Islet of Langerhans (tissue), 1 donor: ENCODE measurements at regions not wholly inside any gene's neighbourhood (a gene's known extent, or its start where the extent isn't known, plus 50 kb on each side); places are given as distances from the start of the nearest gene placed in this dataset.

Source experiments
- FAIRE-seq: peaks from one replicate; lab custom pipeline; 2011; peaks lifted over from hg19 to GRCh38; lab: Jason Lieb, UNC

DNA sequence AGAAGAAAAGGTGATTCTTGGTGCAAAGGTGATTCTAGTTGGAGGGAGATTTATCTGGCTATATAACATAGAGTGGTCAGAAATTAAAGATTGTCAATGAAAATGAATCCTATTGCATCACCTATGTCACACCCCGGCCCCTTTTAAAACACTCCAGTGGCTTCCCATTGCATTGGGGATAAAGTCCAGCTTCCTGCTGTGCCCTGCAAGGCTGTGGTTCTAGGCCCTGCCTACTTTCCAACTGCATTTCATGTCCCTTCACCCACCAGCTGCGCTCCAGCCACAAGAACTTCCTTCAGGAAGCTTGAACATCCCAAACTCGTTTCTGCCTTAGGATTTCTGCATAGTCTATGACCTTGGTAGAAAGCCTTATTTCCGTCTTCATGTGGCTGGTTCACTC is 118.7 kb upstream of the UMPS start:
- FAIRE-seq, result no peak

DNA sequence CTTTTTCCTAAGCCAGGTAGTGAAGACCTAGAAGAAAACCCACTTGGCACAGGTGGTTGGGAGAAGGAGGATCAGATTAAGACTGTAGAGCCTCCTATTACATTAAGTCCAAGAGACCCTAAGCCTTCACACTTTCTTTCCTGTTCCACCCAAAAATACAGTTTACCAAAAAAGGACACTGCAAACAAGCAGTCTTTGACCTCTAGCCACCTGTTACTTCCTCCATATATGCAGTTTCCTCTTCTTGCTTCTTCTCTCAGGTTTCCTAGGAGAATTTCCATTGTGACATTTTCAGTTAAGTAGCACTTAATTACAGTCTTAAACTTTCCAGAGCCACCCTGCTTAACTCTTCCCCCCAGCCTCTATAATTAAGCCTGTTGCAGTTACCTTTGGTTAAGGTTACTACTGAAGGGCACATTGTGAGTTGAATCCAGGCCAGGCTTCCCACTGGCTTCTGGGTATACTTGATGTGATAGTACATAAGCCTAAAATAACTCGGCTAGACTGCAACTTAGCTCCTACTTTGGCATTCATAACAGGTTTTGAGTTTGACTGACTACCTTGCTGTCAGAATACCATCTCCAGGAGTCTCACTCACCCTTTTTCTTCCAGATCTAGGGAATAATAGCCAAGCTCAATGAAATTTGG is 114.2 kb upstream of the UMPS start:
- no peak for FAIRE-seq

DNA sequence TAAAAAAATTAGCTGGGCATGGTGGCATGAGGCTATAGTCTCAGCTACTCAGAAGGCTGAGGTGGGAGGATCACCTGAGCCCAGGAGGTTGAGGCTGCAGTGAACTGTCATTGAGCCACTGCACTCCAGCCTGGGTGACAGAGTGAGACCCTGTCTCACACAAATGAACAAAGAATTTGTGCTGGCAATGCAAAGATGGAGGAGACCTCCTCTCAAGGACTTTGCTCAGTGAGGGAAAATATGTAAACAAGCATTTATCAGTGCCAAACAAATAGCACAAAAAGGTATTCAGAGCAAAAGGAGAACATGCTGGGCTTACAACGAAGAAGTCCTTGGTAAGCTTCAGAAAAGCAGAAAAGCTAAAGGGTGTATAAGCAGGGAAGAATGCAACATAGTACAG is 113.1 kb upstream of the UMPS start:
- no peak for FAIRE-seq

DNA sequence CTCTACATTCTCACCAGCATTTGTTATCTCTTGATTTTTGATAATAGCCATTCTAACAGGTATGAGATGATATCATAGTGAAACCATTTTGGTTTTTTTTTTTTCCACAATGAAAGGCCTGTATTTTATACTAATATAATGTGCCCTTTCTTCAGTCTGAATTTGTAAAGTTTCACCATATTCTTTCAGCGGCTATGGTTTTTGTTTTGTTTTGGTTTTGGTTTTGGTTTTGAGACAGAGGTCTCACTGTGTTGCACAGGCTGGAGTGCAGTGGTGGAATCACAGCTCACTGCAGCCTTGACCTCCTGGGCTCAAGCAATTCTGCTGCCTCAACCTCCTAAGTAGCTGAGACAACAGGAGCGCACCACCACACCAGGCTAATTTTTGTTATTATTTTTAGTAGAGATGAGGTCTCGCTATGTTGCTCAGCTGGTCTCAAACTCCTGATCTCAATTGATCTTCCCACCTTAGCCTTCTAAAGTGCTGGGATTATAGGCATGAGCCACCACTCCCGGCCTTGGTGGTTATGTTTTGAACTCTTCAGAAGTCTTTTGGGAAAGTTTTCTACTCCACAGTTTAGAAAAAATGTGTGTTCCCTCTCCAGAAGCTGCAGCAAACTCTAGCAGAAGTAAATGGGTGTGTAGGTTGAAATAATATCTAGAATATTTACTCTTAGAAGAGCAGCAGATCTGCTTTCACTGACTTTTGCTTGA is 110.2 kb upstream of the UMPS start:
- FAIRE-seq, result no peak

DNA sequence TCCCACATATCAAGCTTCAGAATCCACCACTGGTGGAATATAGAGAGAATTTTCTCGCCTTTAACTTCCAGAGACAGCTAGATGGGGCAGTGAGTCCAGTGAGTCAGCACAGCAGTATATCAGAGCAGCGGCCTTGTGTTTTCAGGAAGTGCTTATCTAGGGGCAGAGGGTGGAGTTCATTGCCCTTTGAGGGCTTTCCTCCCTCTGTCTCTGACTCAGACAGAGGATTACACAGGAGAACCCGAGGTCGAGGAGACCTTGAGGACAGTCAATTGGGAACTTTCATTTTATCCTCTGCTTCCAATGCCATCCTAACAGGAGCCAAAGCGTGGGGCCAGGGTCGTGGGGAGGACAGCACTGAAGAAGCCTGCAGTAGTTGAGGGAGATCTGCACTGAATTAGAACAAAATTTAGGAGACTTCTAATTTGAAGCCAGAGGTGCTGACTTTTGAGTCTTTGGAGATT is 109.6 kb upstream of the UMPS start:
- FAIRE-seq, result no peak

DNA sequence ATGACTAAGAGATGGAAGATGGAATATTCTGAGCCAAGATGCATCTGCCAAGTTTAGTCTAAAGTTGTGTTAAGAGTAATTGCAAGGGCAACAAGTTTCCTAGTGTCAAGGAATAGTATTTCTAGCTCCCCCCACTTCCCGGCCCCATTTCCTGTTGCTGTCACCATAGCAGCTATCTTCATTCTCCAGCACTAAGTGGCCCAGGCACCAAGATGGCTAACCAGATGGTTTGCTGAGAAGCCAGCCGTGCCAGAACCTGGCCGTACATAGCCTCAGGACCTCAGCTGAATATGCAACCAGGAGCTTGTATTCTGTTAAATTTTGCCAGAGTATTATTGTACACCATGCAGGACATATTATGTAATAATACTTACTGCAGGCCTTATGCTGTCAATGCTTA is 108.8 kb upstream of the UMPS start:
- no peak for FAIRE-seq

DNA sequence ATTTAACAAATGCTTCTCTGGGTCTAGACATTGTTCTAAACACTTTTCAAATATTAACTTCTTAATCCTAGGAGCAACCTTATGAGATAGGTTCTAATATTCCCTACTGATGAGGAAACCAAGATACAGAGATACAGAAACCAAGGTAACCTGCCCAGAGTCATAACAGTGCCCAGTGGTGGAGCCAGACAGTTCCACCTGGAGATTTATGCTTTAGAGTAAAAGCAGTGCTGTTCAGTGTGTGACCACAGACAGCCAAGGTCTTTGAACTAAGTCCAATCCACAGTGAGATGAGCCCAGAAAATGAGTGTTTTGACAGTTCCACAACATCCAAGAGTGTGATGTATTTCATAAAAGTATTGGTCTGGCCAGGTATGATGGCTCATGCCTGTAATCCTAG is 105.2 kb upstream of the UMPS start:
- no peak for FAIRE-seq

DNA sequence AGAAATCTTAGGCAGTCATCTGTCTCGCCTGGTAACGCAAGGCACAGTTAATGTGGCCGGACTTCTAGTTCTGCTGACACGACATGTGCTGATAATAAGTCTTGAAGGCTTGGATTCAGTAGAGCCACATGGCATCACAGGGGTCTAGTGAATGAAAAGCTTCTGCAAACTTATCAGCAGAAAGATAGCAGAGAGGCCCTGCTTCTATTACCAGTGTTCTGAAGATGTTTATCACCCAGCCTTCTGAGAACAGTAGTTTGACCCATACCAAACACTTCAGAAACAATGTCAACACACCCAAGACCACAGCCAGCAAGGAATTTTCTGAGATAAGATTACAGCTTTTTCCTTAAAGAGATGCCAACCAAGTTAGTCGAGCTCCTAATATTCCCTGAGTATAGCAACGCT is 102.7 kb upstream of the UMPS start:
- no peak for FAIRE-seq

DNA sequence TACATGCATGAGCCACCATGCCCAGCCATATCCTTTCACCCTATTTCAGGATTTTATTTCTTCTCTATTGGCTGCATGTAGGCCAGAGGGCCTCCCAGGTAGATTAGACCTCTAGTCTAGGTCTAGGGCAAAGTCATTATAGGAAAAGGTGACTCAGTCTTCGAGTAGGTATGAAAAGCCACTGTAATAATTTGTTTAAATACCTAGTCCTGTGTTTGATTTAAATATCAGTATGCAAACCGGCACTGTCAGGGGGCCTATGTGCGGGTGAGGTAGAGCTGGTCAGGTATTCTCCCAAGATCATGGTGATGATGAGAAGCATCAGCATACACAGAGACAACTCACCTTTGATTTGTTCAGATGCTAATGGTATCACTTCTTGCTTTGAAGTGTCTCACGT is 101.4 kb upstream of the UMPS start:
- no peak for FAIRE-seq

DNA sequence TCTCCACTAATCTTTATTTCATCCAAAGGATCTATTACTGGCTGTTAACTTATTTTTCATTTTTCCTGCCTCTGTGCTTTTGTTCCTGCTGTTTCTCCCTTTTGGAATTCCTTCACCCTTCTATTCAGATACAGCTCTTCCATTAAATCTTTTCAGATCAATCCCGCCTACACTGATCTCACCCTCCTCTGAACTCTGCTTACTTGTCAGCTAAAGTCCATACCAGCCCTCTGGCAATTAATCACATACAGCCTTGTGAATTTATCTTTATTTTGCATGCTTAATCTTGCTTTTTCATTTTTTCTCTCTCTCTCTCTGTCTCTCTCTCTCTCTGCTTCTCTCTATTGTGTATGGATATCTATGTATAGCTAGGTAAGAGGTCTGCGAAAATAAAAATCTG is 100.8 kb upstream of the UMPS start:
- FAIRE-seq, result no peak

DNA sequence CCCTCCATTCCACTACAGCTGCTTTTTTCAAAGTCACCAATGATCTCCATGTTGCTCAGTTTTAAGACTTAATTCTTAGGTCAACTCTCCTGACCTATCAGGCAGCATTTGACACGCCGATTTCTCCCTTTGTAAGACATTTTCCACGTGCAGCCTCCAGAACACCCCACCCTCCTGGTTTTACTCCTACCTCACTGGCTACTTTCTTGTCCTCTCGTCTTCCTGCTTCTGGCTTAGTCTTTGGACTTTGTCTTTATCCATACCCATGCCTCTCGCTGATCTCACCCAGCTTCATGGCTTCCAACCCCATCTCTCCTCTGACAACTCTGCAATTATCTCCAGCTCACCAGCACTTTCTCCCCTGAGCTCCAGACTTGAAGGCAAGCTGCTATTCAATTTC is 99.3 kb upstream of the UMPS start:
- FAIRE-seq, result no peak

DNA sequence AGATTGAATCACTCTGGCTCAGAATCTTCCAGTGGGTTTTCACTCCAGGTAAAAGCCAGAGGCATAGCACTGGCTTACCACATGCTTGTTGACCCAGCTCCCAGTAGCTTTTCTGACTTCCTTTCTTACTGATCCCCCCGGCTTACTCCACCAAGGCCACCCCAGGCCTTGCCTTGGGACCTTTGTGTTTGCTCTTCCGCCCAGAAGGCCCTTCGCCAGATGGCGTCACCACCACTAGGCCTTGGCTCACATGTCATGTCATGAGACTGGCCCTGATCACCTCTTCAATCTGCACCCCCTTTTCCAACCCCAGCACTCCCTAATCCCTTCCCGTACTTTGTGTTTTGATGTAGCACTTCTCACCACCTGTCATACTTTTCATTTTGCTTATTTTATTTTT is 98.5 kb upstream of the UMPS start:
- no peak for FAIRE-seq

DNA sequence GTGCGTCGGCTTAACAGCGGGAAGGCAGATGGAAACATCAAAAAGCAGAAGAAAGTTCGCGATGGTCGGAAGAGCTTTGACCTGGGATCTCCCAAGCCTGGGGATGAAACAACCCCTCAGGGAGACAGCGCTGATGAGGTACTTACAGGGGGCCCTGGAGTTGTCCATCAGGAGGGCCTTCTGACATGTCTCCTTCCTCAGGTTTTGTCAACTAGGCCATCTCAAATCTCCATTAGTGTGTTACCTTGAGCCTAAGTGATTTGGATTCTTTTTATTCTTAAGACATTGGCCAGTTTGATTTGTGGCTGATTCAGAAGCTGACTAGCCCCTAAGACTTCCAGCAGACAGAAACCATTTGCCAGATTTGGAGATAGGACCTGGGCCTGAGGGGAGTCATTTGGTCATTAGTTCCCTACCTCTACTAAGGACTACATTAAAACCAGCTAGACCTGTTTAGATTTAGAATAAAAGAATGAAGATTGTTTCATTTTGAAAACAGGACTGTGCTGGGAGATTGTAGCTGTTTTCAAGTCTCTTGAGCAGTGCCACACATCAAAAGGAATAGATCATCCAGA is 97.6 kb upstream of the UMPS start:
- no peak for FAIRE-seq

DNA sequence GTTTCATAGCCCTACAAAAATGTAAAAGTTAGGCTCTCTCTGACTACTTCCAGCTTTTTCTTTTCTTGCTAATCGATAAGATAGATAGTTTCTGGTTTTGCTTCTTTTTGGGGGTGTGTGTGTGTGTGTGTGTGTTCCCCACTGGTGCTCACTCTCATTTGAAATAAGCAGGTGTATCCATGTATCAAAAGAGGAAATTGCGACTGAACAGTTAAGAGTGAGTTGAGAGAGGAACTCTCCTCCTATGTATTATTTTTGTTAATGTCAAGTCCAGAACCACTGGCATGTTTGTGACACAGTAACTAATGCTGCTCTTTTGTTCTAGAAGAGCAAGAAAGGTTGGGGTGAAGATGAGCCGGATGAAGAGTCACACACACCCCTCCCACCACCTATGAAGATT is 96.7 kb upstream of the UMPS start:
- FAIRE-seq, result no peak

DNA sequence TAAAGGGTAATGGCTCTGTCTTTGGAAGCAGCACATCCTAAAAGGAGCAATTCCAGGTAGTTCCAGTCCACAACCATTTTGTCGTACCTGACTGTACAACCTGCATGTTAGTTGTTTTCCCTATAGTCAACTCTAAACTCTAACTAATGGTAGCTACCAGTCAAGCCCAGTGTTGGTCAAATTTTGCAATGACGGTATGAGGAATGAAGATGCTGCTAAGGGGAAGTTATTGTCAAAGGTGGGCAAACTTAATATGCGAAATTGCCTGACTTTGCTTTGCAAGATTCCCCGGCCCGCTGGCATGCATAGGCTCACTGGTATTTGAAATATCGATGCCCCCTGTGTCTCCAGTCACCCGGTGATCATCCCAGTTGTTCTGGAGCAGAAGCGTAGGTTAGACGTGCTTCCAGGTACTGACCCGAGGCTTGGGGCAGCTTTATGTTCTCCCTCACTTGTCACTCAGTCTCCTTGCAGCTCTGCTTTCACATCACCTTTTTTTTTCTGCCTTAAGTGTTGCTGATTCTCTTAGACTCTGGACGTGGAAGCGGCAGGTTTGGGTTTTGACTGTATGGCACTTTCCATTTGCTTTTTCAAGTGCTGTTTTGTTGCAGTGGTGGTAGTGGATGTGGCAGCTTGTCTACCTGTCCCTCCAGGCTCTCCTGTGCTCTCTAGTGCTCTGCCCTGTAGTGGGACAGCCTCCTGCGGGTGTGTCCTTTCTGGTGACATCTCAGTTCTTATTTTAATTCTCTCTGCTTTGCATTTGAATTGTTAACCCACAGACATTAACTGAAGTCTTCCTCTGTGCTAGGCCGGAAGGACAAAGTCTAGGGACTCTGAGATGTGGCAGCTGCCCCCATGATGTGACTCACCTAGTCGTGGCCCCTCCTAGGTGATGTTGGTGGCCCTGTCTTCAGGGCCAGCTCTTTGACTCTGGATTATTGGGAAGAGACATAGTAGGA is 95.8 kb upstream of the UMPS start:
- FAIRE-seq, result no peak

DNA sequence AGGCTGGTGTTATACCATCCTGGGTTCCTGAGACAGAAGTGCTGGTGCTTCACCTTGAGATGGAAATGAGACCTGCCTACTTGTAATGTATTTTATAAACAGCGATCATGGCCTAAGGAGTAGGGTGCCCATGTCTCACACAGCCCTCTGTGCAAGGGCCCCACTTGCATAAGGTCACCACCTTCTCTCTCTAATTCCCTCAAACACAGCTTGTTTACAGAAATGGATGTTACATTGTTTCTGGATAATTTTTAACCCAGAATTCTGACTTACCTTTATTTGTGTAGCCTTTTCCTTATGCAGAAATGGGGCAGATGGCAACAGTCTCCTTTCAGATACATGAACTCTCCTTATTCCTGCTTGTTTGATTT is 95.1 kb upstream of the UMPS start:
- FAIRE-seq, result no peak

DNA sequence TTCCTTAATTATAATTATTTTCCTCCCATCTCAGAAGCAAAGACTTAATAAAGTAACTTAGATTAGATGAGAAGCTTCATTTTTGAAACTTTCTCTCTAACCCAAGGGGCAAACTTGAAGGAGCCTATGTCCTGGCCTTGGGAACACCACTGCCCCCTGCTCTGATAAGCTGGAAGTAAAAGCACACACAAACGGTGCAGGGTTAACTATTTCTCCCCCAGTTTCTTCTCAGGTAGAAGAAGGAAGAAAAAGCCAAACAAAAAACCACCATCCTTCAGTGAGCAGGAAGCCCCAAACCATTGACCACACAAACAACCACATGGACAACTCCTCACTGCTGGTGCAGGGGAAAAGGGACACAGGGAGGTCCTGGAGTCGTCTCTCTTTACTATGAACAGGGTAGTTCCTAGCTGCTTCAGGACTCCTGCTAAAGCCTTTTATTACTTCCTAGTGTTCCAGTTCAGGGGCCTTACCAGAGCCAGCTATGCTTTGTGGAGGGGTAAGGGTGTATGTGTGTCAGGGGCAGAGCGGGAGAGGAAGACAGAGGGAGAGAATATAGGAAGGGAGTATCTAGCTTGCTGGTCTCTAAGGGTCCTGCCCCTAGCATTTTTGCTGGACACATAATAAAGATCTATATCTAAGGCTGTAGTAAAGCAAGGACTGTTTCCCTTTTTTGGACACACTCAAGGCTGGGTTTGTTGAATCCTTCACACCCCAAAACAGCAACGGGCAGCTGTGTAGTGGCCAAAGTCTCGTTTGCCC is 94.0 kb upstream of the UMPS start:
- no peak for FAIRE-seq

DNA sequence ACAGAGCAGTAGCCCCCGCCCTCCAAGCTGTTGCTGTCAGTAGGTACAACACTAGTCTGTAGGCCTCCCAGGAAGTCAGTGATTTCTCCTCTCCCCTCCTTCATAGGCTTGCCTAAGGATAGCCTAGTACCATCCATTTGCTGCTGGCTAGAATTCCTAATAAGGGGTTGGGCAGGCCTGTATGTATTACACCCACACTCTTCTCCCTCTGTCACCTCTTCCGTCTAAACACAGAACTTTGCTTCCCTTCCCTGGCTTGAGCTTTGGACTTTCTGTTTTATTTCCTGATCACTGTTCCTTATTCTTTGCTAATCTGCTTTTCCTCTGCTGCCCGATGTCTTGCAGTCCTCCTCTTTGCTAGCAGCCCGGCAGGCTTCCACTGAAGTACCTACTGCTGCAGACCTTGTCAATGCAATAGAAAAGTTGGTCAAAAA is 93.4 kb upstream of the UMPS start:
- FAIRE-seq, result no peak

DNA sequence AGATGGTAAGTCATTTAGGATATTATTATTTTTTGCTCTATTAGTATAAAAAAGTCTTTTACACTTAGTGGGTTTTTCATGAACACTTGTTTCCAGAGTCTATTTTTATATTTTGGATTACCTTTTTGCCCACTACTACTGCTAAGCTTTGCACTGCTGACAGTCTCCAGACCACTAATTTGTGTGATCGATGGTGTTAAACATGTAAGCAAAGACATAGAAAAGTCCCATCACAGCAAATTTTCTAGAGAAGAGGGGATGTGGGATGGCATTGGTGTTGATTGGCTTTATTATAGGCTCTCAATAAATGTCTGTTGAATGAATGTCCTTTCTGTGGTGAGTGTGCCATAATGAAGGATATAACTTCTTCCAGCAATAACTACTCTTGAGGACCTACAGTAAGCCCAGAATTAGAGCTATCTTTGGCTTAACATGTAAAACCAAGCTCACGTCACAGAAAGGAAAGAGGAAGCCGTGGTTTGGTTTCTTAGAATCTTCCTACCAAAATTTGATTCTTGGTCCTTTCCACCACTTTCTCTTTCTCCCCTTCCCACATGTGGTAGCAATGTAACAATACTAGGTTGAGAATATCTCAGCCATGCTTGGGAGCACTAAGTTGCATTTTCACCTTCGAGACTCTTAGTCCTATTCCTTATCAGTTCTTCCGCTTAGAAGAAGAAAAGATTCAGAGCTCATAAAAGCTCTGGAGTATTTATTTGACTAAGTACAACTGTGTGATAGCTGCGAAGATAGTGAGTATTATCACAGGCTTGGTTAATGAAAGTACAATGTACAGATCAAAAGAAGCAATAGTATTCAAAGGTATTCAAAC is 90.6 kb upstream of the UMPS start:
- no peak for FAIRE-seq

DNA sequence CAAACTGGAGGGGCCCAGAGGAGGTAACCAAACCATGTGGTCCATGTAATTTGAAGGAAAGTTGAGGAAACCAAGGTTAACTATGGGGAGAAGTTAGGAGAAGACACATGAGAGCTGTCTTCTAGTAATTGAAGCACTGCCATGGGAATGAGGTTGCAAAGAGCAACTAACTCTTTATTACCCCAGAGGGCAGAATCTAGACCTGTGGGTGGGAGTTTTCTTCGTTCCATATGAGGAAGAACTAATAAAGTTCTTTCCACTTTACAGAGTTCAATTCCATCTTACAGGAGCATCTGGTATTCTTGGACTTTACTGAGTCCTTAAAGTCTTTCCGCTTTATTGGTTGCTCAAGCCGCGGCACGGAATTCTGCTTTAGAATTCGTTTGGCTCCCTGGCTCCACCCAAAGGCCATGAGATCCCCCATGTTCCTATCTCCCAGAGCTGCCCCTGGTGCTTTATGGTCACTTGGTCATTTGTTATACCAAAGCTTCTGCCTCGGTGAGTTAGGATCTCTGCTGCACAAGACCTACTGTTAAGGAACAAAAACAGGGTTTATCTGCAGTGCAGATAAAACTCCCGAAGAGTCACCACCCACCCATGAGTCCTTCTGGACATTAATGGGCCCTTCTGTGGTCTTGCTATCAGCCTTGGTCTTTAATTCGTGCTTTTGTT is 89.5 kb upstream of the UMPS start:
- no peak for FAIRE-seq

DNA sequence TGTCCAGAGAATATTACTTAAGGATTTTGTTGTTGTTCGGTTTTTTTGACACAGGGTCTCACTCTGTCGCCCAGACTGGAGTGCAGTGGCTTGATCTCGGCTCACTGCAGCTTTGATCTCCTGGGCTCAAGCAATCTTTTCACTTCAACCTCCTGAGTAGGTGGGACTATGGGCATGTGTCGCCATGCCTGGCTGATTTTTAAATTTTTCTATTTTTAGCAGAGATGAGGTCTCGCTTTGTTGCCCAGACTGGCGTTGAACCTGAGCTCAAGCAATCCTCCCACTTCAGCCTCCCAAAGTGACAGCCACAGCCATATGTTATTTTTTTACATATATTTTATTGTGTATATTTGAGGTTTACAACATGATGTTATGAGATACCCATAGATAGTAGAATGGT is 86.8 kb upstream of the UMPS start:
- no peak for FAIRE-seq
